ENCODE measurements at regions not wholly inside any gene's neighbourhood (a gene's known extent, or its start where the extent isn't known, plus 50 kb on each side); places are given as distances from the start of the nearest gene placed in this dataset.

- H3K27ac Mint-ChIP-seq, result no peak overlapping the region
- Histone ChIP-seq H4K20me1 (replicated peaks; ENCODE audit: insufficient read depth) (no peaks in the 10 kb centered on the region), H3K4me1 (ENCODE audit: insufficient read depth) (no peaks in the 10 kb centered on the region; the same call in 1 of the 2 replicates), H3K4me3 (no peak overlapping the region), H3F3A (replicated peaks; ENCODE audit: low read depth) (no peaks in the 10 kb centered on the region), H3K9me2 (ENCODE audit: insufficient read depth) (peaks cover 2% of the 10 kb centered on the region; the same call in 1 of the 2 replicates), H3K27me3 (ENCODE audit: insufficient read depth) (no peaks in the 10 kb centered on the region), H3K27ac (ENCODE audit: low read depth) (no peak overlapping the region), H3K79me2 (replicated peaks; ENCODE audit: insufficient read depth) (no peaks in the 10 kb centered on the region), H3K36me3 (ENCODE audit: insufficient read depth) (no peaks in the 10 kb centered on the region), H3K4me2 (no peak overlapping the region), H2AFZ (no peak overlapping the region)
- no peak for TF ChIP-seq ZNF462 (CRISPR knock-in tag; IDR thresholded peaks at IDR 0.05)
- TF ChIP-seq, protein P1, sequence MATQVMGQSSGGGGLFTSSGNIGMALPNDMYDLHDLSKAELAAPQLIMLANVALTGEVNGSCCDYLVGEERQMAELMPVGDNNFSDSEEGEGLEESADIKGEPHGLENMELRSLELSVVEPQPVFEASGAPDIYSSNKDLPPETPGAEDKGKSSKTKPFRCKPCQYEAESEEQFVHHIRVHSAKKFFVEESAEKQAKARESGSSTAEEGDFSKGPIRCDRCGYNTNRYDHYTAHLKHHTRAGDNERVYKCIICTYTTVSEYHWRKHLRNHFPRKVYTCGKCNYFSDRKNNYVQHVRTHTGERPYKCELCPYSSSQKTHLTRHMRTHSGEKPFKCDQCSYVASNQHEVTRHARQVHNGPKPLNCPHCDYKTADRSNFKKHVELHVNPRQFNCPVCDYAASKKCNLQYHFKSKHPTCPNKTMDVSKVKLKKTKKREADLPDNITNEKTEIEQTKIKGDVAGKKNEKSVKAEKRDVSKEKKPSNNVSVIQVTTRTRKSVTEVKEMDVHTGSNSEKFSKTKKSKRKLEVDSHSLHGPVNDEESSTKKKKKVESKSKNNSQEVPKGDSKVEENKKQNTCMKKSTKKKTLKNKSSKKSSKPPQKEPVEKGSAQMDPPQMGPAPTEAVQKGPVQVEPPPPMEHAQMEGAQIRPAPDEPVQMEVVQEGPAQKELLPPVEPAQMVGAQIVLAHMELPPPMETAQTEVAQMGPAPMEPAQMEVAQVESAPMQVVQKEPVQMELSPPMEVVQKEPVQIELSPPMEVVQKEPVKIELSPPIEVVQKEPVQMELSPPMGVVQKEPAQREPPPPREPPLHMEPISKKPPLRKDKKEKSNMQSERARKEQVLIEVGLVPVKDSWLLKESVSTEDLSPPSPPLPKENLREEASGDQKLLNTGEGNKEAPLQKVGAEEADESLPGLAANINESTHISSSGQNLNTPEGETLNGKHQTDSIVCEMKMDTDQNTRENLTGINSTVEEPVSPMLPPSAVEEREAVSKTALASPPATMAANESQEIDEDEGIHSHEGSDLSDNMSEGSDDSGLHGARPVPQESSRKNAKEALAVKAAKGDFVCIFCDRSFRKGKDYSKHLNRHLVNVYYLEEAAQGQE (IDR thresholded peaks at IDR 0.05; ENCODE audit: unreplicated experiment), result no peak
- TF ChIP-seq ETS1 (IDR thresholded peaks at IDR 0.05), result no peak
- no peak for TF ChIP-seq NANOG (IDR thresholded peaks at IDR 0.05; ENCODE audit: borderline replicate concordance)
- TF ChIP-seq POLR2AphosphoS5 (IDR thresholded peaks at IDR 0.05; ENCODE audit: low read depth), result no peak
- TF ChIP-seq EZH2 (IDR thresholded peaks at IDR 0.05; ENCODE audit: low read depth, unreplicated experiment), result no peak
- no peak for TF ChIP-seq JUNB (IDR thresholded peaks at IDR 0.05; ENCODE audit: unreplicated experiment)
- no peak for TF ChIP-seq ZNF114 (CRISPR knock-in tag; IDR thresholded peaks at IDR 0.05)
- TF ChIP-seq, protein P2, sequence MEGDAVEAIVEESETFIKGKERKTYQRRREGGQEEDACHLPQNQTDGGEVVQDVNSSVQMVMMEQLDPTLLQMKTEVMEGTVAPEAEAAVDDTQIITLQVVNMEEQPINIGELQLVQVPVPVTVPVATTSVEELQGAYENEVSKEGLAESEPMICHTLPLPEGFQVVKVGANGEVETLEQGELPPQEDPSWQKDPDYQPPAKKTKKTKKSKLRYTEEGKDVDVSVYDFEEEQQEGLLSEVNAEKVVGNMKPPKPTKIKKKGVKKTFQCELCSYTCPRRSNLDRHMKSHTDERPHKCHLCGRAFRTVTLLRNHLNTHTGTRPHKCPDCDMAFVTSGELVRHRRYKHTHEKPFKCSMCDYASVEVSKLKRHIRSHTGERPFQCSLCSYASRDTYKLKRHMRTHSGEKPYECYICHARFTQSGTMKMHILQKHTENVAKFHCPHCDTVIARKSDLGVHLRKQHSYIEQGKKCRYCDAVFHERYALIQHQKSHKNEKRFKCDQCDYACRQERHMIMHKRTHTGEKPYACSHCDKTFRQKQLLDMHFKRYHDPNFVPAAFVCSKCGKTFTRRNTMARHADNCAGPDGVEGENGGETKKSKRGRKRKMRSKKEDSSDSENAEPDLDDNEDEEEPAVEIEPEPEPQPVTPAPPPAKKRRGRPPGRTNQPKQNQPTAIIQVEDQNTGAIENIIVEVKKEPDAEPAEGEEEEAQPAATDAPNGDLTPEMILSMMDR (conservative IDR thresholded peaks at IDR 0.05; ENCODE audit: low read depth in 2 of 2), result no peak
- no peak for TF ChIP-seq CREB1 (CRISPR knock-in tag; IDR thresholded peaks at IDR 0.05; ENCODE audit: low read depth)
- DNase-seq (ENCODE audit: low spot score) (no peak), ATAC-seq (no peak)
- no peaks in the 10 kb centered on the region for H3K4me1 Mint-ChIP-seq
- H3K27me3 Mint-ChIP-seq (ENCODE audit: insufficient read depth, low read depth, poor library complexity), result peaks cover 4% of the 10 kb centered on the region
- no peak overlapping the region for H3K4me3 Mint-ChIP-seq
- H3K36me3 Mint-ChIP-seq (ENCODE audit: low read depth), result no peaks in the 10 kb centered on the region
- H3K9me3 Mint-ChIP-seq, result peaks cover 9% of the 10 kb centered on the region; the same call in 2 of the 3 replicates
These were observed 199.1 kb downstream of the FAM43A start for GRCh38 chr3:194884649-194885315.

Measured in GM23338 (cell line).